HCT116 (cell line): ENCODE measurements at regions not wholly inside any gene's neighbourhood (a gene's known extent, or its start where the extent isn't known, plus 50 kb on each side); places are given as distances from the start of the nearest gene placed in this dataset.

Experiments used
- ATAC-seq: fragments of 200-7000 bp; cut with Tn5 transposase; 2 replicates; pipeline ENCODE4 v1.9.1; 2020; ENCODE audit warnings: mild to moderate bottlenecking, moderate library complexity
- BruUV-seq: library from RNA; stranded (reverse); fragments of 400-500 nt; replicated peaks from 2 replicates; lab custom pipeline; 2021; lab: Mats Ljungman, UMichigan
- CTCF ChIA-PET: fragments of 300-600 bp; sonication (Branson Sonifier 250); formaldehyde crosslinking; loops from one replicate; lab custom pipeline; 2021; ENCODE audit warnings: antibody characterized with exemption; lab: Charles Lee
- POLR2A ChIA-PET: fragments of 300-600, 350-600 bp; sonication (Branson Sonifier 250); formaldehyde crosslinking; loops from one replicate; lab custom pipeline; 2021; ENCODE audit warnings: antibody characterized with exemption; lab: Charles Lee
- RAD21 ChIA-PET, 2 experiments: fragments of 300-600 bp; sonication (Branson Sonifier 250); formaldehyde crosslinking; loops; one replicate each; lab custom pipeline; 2023; ENCODE audit warnings: low total read pairs in 2 of 2; ENCODE audit not compliant: uncharacterized antibody in 2 of 2, unreplicated experiment in 2 of 2, low non-redundant PET in 1 of 2; lab: Charles Lee
- DNase-seq: peaks from one replicate; pipeline ENCODE4 v3.0.0-alpha.2; 2010; ENCODE audit warnings: low read depth, low spot score
- H2AFZ ChIP-seq: fragments of 200-600 bp; shearing (Covaris generic), sonication (generic); 2 replicates; pipeline ENCODE4 v1.6.1; 2017; ENCODE audit warnings: low read depth, mixed run types, mixed read lengths, antibody characterized with exemption, low read length; ENCODE audit not compliant: poor library complexity, severe bottlenecking
- H3K27ac ChIP-seq: 2 replicates; pipeline ENCODE4 v1.5.1; 2012; ENCODE audit warnings: low read depth, low read length
- H3K27me3 ChIP-seq: fragments of 200-600 bp; sonication (generic); 2 replicates; pipeline ENCODE4 v1.6.1; 2016; ENCODE audit warnings: mixed run types, low read length, mixed read lengths; ENCODE audit not compliant: insufficient read depth
- H3K36me3 ChIP-seq, 2 experiments: fragments of 200-500 bp in 1 of 2; fragments of 200-600 bp in 1 of 2; sonication (Bioruptor generic) in 1 of 2; sonication (generic) in 1 of 2; 2 replicates each; pipeline versions ENCODE4 v1.5.1 to v1.6.1; 2014 to 2016; ENCODE audit warnings: low read length in 2 of 2, inconsistent platforms in 1 of 2, mixed read lengths in 1 of 2, mixed run types in 1 of 2; ENCODE audit not compliant: insufficient read depth in 2 of 2, control insufficient read depth in 1 of 2
- H3K4me1 ChIP-seq, 2 experiments: fragments of 200-600 bp in 1 of 2; sonication (generic) in 1 of 2; 2 replicates each; pipeline versions ENCODE4 v1.5.1 to v1.6.1; 2012 to 2017; ENCODE audit warnings: low read length in 2 of 2, inconsistent platforms in 1 of 2, mild to moderate bottlenecking in 1 of 2, mixed read lengths in 1 of 2, mixed run types in 1 of 2, moderate library complexity in 1 of 2; ENCODE audit not compliant: insufficient read depth in 2 of 2, control insufficient read depth in 1 of 2
- H3K4me2 ChIP-seq: fragments of 200-600 bp; sonication (generic); 2 replicates; pipeline ENCODE4 v1.6.1; 2017; ENCODE audit warnings: mixed run types, low read length, mixed read lengths
- H3K4me3 ChIP-seq, 2 experiments: fragments of 200-600 bp in 1 of 2; sonication (generic) in 1 of 2; replicated peaks in 1 of 2; 2 replicates each; pipeline ENCODE4 v1.5.1; 2011 to 2016; ENCODE audit warnings: low read length in 2 of 2, control low read depth in 1 of 2, low read depth in 1 of 2, mild to moderate bottlenecking in 1 of 2, mixed read lengths in 1 of 2, mixed run types in 1 of 2
- H3K79me2 ChIP-seq: fragments of 200-600 bp; sonication (generic); 2 replicates; pipeline ENCODE4 v1.6.1; 2017; ENCODE audit warnings: mild to moderate bottlenecking, mixed run types, low read length, moderate library complexity, mixed read lengths; ENCODE audit not compliant: insufficient read depth
- H3K9ac ChIP-seq: fragments of 200-600 bp; sonication (generic); 2 replicates; pipeline ENCODE4 v1.6.1; 2016; ENCODE audit warnings: low read length, mixed read lengths
- H3K9me2 ChIP-seq: fragments of 200-600 bp; sonication (generic), shearing (Covaris generic); 2 replicates; pipeline ENCODE4 v1.6.1; 2017; ENCODE audit warnings: mixed run types, mild to moderate bottlenecking, moderate library complexity; ENCODE audit not compliant: insufficient read depth
- H3K9me3 ChIP-seq, 2 experiments: fragments of 200-500 bp in 1 of 2; fragments of 200-600 bp in 1 of 2; sonication (Bioruptor generic) in 1 of 2; sonication (generic) in 1 of 2; 2 replicates each; pipeline ENCODE4 v1.6.1; 2014 to 2017; ENCODE audit warnings: low read length in 2 of 2, mixed read lengths in 2 of 2, inconsistent platforms in 1 of 2, low read depth in 1 of 2, mild to moderate bottlenecking in 1 of 2, mixed run types in 1 of 2, moderate library complexity in 1 of 2; ENCODE audit not compliant: control insufficient read depth in 1 of 2, insufficient read depth in 1 of 2
- H4K20me1 ChIP-seq: fragments of 200-600 bp; sonication (generic), shearing (Covaris generic); 2 replicates; pipeline ENCODE4 v1.6.1; 2017; ENCODE audit warnings: mixed run types, mild to moderate bottlenecking, moderate library complexity; ENCODE audit not compliant: insufficient read depth
- ATF3 ChIP-seq: IDR thresholded peaks from 2 replicates; pipeline ENCODE4 v1.6.1; 2012
- CBX3 ChIP-seq: IDR thresholded peaks from 2 replicates; pipeline ENCODE4 v1.6.1; 2012; ENCODE audit warnings: low read depth
- CEBPB ChIP-seq: IDR thresholded peaks from 2 replicates; pipeline ENCODE4 v1.6.1; 2012; ENCODE audit warnings: low read depth
- CTCF ChIP-seq, 3 experiments: fragments of 200-600 bp in 1 of 3; sonication (generic) in 1 of 3; IDR thresholded peaks in 2 of 3; conservative IDR thresholded peaks in 1 of 3; 2 replicates each; pipeline ENCODE4 v1.5.1; 2012 to 2017; ENCODE audit warnings: low read depth in 2 of 3, low read length in 2 of 3, antibody characterized with exemption in 1 of 3, borderline replicate concordance in 1 of 3, control low read depth in 1 of 3, mild to moderate bottlenecking in 1 of 3, mixed read lengths in 1 of 3, mixed run types in 1 of 3, moderate library complexity in 1 of 3; ENCODE audit not compliant: insufficient read depth in 1 of 3
- EGR1 ChIP-seq: IDR thresholded peaks from 2 replicates; pipeline ENCODE4 v1.6.1; 2012; ENCODE audit warnings: low read depth
- ELF1 ChIP-seq: IDR thresholded peaks from 2 replicates; pipeline ENCODE4 v1.6.1; 2012; ENCODE audit warnings: low read depth, borderline replicate concordance
- EZH2 ChIP-seq: fragments of 200-600 bp; sonication (generic); IDR thresholded peaks from 2 replicates; pipeline ENCODE4 v1.6.1; 2017; ENCODE audit warnings: antibody characterized with exemption, mixed run types
- MAX ChIP-seq: IDR thresholded peaks from 2 replicates; pipeline ENCODE4 v1.6.1; 2012
- POLR2A ChIP-seq: IDR thresholded peaks from 2 replicates; pipeline ENCODE4 v1.7.0; 2011; ENCODE audit warnings: borderline replicate concordance; ENCODE audit not compliant: insufficient read depth, insufficient read length; ENCODE audit errors: extremely low read depth
- RAD21 ChIP-seq: IDR thresholded peaks from 2 replicates; pipeline ENCODE4 v1.6.1; 2012; ENCODE audit warnings: low read depth, mild to moderate bottlenecking
- REST ChIP-seq: IDR thresholded peaks from 2 replicates; pipeline ENCODE4 v1.6.1; 2012; ENCODE audit warnings: low read depth
- SIN3A ChIP-seq: IDR thresholded peaks from 2 replicates; pipeline ENCODE4 v1.6.1; 2012; ENCODE audit warnings: low read depth
- SP1 ChIP-seq: IDR thresholded peaks from 2 replicates; pipeline ENCODE4 v1.6.1; 2012; ENCODE audit warnings: low read depth
- SRF ChIP-seq: IDR thresholded peaks from 2 replicates; pipeline ENCODE4 v1.6.1; 2012; ENCODE audit warnings: low read depth
- TCF7L2 ChIP-seq: IDR thresholded peaks from 2 replicates; pipeline ENCODE4 v1.7.0; 2011; ENCODE audit warnings: borderline replicate concordance, inconsistent platforms; ENCODE audit not compliant: insufficient read depth, insufficient read length; ENCODE audit errors: extremely low read depth
- YY1 ChIP-seq: IDR thresholded peaks from 2 replicates; pipeline ENCODE4 v1.6.1; 2011; ENCODE audit warnings: low read length, low read depth, moderate library complexity, mild to moderate bottlenecking; ENCODE audit not compliant: insufficient replicate concordance; ENCODE audit errors: extremely low read depth
- ZBTB33 ChIP-seq: IDR thresholded peaks from 2 replicates; pipeline ENCODE4 v1.6.1; 2011; ENCODE audit warnings: mild to moderate bottlenecking, low read length, moderate library complexity; ENCODE audit not compliant: insufficient replicate concordance; ENCODE audit errors: extremely low read depth
- ZNF274 ChIP-seq: fragments of 200-500 bp; sonication (Bioruptor generic); IDR thresholded peaks from 2 replicates; pipeline ENCODE4 v1.6.1; 2014; ENCODE audit warnings: mild to moderate bottlenecking, low read depth, low read length, inconsistent platforms
- intact Hi-C: fragments of 100-400 bp; cut with micrococcal nuclease; formaldehyde crosslinking; loops from 2 replicates; pipeline ENCODE4 v1.10.0; 2022

GRCh38 chr11:21948876-21949275 is 244.0 kb upstream of the ANO5 start:
- CTCF ChIA-PET = no interaction called here
- no peak overlapping the region for H3K9ac ChIP-seq
- BruUV-seq = no TSS peak
- no peaks in the 10 kb centered on the region for H3K4me1 ChIP-seq
- no peak for ATAC-seq
- no peak for DNase-seq
- no peak overlapping the region for H3K27ac ChIP-seq
- no peaks in the 10 kb centered on the region for H3K9me2 ChIP-seq
- POLR2A ChIA-PET = no interaction called here
- no peaks in the 10 kb centered on the region for H4K20me1 ChIP-seq
- no peaks in the 10 kb centered on the region for H3K27me3 ChIP-seq
- peaks cover 3 to 19% of the 10 kb centered on the region in 2 experiments; a peak in 2 of 4 replicates for H3K9me3 ChIP-seq
- no peak overlapping the region for H3K4me2 ChIP-seq
- H3K36me3 ChIP-seq = no peaks in the 10 kb centered on the region
- no peak for TF ChIP-seq SP1
- no peak for TF ChIP-seq EZH2
- no peak for TF ChIP-seq TCF7L2
- no peak for TF ChIP-seq CTCF (IDR thresholded peaks at IDR 0.05 in 2 of 3, conservative IDR thresholded peaks at IDR 0.05 in 1 of 3; ENCODE audit: borderline replicate concordance in 1 of 3, insufficient read depth in 1 of 3, low read depth in 2 of 3, low read length in 2 of 3)
- TF ChIP-seq ATF3 = no peak
- TF ChIP-seq CBX3 = no peak
- TF ChIP-seq REST = no peak
- no peak for TF ChIP-seq CEBPB
- no peak for TF ChIP-seq EGR1
- no peak for TF ChIP-seq POLR2A
- TF ChIP-seq SRF = no peak
- TF ChIP-seq ZNF274 = no peak
- no peak for TF ChIP-seq ZBTB33
- no peak for TF ChIP-seq ELF1
- TF ChIP-seq YY1 = no peak
- no peak for TF ChIP-seq MAX
- TF ChIP-seq RAD21 = no peak
- TF ChIP-seq SIN3A = no peak
- no peak overlapping the region for H2AFZ ChIP-seq
- H3K79me2 ChIP-seq = no peaks in the 10 kb centered on the region
- intact Hi-C loops = no loop called here
- RAD21 ChIA-PET = no interaction called here
- no peak overlapping the region for H3K4me3 ChIP-seq
